BLaER1 treated with 17β-estradiol and CSF1 and Interleukin-3, amounts not matched to agents 10 nM and 100 nM (cell line): ENCODE measurements at regions not wholly inside any gene's neighbourhood (a gene's known extent, or its start where the extent isn't known, plus 50 kb on each side); places are given as distances from the start of the nearest gene placed in this dataset.
"Not testable (repeated sequence)": the region's sequence is repeated elsewhere in the genome, so short reads cannot be mapped to it uniquely, and the experiment has no call there.

ENCODE experiments used
- H3K27ac ChIP-seq, 11 experiments: shearing (Covaris generic); formaldehyde crosslinking; 2 replicates each; pipeline ENCODE4 v1.8.1; 2022
- H3K27me3 ChIP-seq, 11 experiments: shearing (Covaris generic); formaldehyde crosslinking; 2 replicates each; pipeline ENCODE4 v1.8.1; 2022
- H3K36me3 ChIP-seq, 11 experiments: shearing (Covaris generic); formaldehyde crosslinking; 2 replicates each; pipeline ENCODE4 v1.8.1; 2022
- H3K4me1 ChIP-seq, 10 experiments: shearing (Covaris generic); formaldehyde crosslinking; 2 replicates each; pipeline ENCODE4 v1.8.1; 2022
- H3K4me2 ChIP-seq, 11 experiments: shearing (Covaris generic); formaldehyde crosslinking; 2 replicates each; pipeline ENCODE4 v1.8.1; 2022
- H3K4me3 ChIP-seq, 10 experiments: shearing (Covaris generic); formaldehyde crosslinking; 2 replicates each; pipeline ENCODE4 v1.8.1; 2022
- H3K9ac ChIP-seq, 11 experiments: shearing (Covaris generic); formaldehyde crosslinking; 2 replicates each; pipeline ENCODE4 v1.8.1; 2022
- H3K9me3 ChIP-seq, 11 experiments: shearing (Covaris generic); formaldehyde crosslinking; replicated peaks in 1 of 11; 2 replicates each; pipeline ENCODE4 v1.8.1; 2022
- H4K20me1 ChIP-seq, 11 experiments: shearing (Covaris generic); formaldehyde crosslinking; 2 replicates each; pipeline ENCODE4 v1.8.1; 2022
- Cebpa-rat ChIP-seq, 11 experiments: shearing (Covaris generic); IDR thresholded peaks; 2 replicates each; pipeline ENCODE4 v1.8.1; 2022

DNA sequence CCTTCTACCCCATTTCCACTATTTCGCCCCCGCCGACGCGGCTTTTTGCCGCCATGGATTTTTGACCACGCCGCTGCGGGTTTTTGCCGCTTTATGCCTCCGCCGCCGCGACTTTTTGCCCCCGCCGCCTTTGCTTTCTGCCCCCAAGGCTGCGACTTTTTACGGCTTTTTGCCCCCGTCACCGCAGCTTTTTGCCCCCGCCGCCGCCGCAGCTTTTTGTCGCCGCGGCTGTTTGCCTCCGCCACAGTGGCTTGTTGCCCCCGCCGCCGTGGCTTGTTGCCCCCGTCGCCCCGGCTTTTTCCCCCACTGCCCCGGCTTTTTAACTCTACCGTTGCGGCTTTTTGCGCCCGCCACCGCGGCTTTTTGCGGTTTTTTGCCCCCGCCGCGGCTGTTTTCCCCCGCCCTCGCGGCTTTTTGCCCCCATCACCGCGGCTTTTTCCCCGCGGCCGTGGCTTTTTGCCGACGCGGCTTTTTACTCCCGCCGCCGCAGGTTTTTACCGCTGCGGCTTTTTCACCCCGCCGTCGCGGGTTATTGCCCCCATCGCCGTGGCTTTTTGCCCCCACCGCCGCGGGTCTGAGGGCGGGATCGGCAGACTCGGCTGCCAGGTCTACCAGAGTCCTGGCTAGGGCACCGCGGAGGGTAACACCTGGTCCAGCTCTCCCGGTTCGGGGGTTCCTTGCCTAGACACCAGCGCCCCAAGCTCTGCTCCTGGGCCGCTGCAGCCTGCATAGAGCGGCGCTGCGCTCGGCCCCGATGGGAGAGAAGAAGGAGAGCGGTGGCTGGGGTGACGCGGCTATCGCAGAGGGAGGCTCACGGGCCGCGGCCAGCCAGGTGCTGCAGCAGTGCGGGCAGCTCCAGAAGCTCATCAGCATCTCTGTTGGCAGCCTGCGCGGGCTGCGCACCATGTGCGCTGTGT is 562.7 kb upstream of the WSB1 start:
- H4K20me1 ChIP-seq: no peaks in the 10 kb centered on the region
- no peak overlapping the region for H3K27ac ChIP-seq
- no peaks in the 10 kb centered on the region; a peak in 1 of 22 replicates for H3K27me3 ChIP-seq
- no peaks in the 10 kb centered on the region for H3K36me3 ChIP-seq
- no peak overlapping the region for H3K4me2 ChIP-seq
- no peak overlapping the region for H3K4me3 ChIP-seq
- H3K4me1 ChIP-seq: no peaks in the 10 kb centered on the region
- no peak overlapping the region for H3K9ac ChIP-seq
- H3K9me3 ChIP-seq: peaks cover 21 to 37% (median 26%) of the 10 kb centered on the region in 11 experiments
- TF ChIP-seq Cebpa-rat (IDR thresholded peaks at IDR 0.05): no peak

GRCh38 chr17:26731926-26732325 is 562.0 kb upstream of the WSB1 start:
- not testable (repeated sequence) for H3K9ac ChIP-seq, H3K4me2 ChIP-seq, H3K4me3 ChIP-seq, H3K36me3 ChIP-seq, H3K4me1 ChIP-seq, H4K20me1 ChIP-seq, H3K27me3 ChIP-seq, H3K27ac ChIP-seq
- H3K9me3 ChIP-seq: peaks cover 28 to 44% (median 33%) of the 10 kb centered on the region in 11 experiments

GRCh38 chr17:26734775-26735174 is 559.1 kb upstream of the WSB1 start:
- H3K4me2 ChIP-seq, H3K4me1 ChIP-seq, H3K9ac ChIP-seq, H3K36me3 ChIP-seq, H3K4me3 ChIP-seq, H3K27me3 ChIP-seq, H4K20me1 ChIP-seq, H3K27ac ChIP-seq: not testable (repeated sequence)
- peaks cover 28 to 47% (median 38%) of the 10 kb centered on the region in 11 experiments for H3K9me3 ChIP-seq

- peaks cover 27 to 45% (median 36%) of the 10 kb centered on the region in 11 experiments for H3K9me3 ChIP-seq
- not testable (repeated sequence) for H3K36me3 ChIP-seq, H4K20me1 ChIP-seq, H3K4me1 ChIP-seq, H3K4me3 ChIP-seq, H3K9ac ChIP-seq, H3K4me2 ChIP-seq, H3K27me3 ChIP-seq, H3K27ac ChIP-seq
These were observed 557.9 kb upstream of the WSB1 start for GRCh38 chr17:26735977-26736376.

GRCh38 chr17:26765860-26766709 is 527.8 kb upstream of the WSB1 start:
- TF ChIP-seq Cebpa-rat (IDR thresholded peaks at IDR 0.05): no peak
- no peaks in the 10 kb centered on the region for H3K36me3 ChIP-seq
- peaks cover 7 to 15% (median 10%) of the 10 kb centered on the region in 11 experiments; a peak in 20 of 22 replicates for H3K9me3 ChIP-seq
- no peaks in the 10 kb centered on the region for H3K27me3 ChIP-seq
- no peak overlapping the region for H3K27ac ChIP-seq
- H3K9ac ChIP-seq: no peak overlapping the region
- H3K4me3 ChIP-seq: no peak overlapping the region
- no peaks in the 10 kb centered on the region for H3K4me1 ChIP-seq
- H3K4me2 ChIP-seq: no peak overlapping the region
- no peaks in the 10 kb centered on the region for H4K20me1 ChIP-seq

GRCh38 chr17:26766743-26767142 is 527.2 kb upstream of the WSB1 start:
- TF ChIP-seq Cebpa-rat (IDR thresholded peaks at IDR 0.05): no peak
- H3K4me3 ChIP-seq: no peak overlapping the region
- no peak overlapping the region for H3K9ac ChIP-seq
- no peaks in the 10 kb centered on the region for H3K27me3 ChIP-seq
- H3K4me2 ChIP-seq: no peak overlapping the region
- H3K9me3 ChIP-seq: peaks cover 7 to 15% (median 10%) of the 10 kb centered on the region in 11 experiments; a peak in 20 of 22 replicates
- no peak overlapping the region for H3K27ac ChIP-seq
- no peaks in the 10 kb centered on the region for H3K4me1 ChIP-seq
- H3K36me3 ChIP-seq: no peaks in the 10 kb centered on the region
- no peaks in the 10 kb centered on the region for H4K20me1 ChIP-seq

DNA sequence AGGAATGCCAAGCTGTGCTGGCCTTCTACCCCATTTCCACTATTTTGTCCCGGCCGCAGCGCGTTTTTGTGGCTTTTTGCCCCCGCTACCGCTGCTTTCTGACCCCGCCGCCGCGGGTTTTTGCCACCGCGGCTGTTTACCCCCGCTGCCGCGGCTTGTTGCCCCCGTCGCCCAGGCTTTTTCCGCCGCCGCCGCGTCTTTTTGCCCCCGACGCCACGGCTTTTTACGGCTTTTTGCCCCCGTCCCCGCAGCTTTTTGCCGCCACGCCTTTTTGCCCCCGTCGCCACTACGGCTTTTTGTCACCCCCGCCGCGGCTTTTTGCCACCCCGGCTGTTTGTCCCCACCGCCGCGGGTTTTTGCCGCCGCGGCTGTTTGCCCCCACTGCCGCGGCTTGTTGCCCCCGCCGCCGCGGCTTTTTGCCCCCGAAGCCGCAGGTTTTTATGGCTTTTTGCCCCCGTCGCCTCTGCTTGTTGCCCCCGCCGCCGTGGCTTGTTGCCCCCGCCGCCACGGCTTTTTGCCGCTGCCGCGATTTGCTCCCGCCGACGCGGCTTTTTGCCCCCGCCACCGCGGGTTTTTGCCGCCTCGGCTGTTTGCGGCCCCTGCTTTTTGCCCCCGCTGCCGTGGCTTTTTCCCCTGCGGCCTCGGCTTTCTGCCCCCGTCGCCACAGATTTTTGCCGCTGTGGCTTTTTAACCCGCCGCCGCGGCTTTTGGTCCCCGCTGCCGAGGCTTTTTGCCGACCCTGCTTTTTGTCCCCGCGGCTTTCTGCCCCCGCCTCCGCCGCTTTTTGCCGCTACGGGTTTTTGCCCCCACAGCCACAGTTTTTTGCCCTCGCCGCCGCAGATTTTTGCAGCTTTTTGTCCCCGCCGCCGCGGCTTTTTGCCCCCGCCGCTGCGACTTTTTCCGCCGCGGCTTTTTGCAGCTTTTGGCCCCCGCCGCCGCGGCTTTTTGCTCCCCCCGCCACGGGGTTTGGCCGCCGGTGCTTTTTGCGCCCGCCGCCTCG is 520.4 kb upstream of the WSB1 start:
- Histone ChIP-seq H3K27ac (no peak overlapping the region), H3K4me3 (no peak overlapping the region), H3K36me3 (no peaks in the 10 kb centered on the region), H4K20me1 (no peaks in the 10 kb centered on the region), H3K4me1 (no peaks in the 10 kb centered on the region), H3K9ac (no peak overlapping the region), H3K9me3 (peaks cover 28 to 33% (median 30%) of the 10 kb centered on the region in 11 experiments), H3K27me3 (no peaks in the 10 kb centered on the region), H3K4me2 (no peak overlapping the region)
- TF ChIP-seq Cebpa-rat (IDR thresholded peaks at IDR 0.05): no peak

DNA sequence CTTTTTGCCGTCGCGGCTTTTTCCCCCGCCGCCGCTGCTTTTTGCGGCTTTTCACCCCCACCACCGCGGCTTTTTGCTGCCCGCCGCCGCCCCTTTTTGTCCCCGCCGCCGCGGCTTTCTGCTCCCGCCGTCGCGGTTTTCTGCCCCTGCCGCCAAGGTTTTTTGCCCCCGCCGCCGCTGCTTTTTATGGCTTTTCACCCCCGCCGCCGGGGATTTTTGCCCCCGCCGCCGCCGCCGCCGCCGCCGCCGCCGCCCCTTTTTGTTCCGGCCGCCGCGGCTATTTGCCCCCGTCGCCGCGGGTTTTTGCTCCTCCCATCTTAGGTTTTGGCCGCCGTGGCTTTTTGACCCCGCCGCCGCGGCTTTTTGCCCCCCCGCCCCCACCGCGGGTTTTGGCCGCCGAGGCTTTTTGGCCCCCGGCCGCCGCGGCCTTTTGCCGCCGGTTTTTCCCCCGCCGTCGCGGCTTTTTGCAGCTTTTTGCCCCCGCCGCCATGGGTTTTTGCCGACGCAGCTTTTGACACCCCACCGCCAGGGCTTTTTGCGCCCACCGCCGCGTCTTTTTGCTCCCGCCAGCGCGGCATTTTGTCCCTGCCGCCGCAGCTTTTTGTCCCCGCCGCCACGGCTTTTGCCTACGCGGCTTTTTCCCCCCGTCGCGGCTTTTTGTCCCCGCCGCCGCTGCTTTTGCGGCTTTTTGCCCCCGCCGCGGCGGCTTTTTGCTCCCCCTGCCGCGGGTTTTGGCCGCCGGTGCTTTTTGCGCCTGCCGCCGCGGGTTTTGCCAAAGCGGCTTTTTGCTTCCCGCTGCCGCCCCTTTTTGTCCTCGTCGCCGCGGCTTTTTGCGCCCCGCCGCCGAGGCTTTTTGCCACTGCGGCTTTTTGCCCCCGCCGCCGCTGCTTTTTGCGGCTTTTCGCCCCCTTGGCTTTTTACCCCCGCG is 519.4 kb upstream of the WSB1 start:
- no peaks in the 10 kb centered on the region for H3K27me3 ChIP-seq
- H3K27ac ChIP-seq: no peak overlapping the region
- no peak overlapping the region for H3K4me2 ChIP-seq
- H3K4me1 ChIP-seq: no peaks in the 10 kb centered on the region
- no peak overlapping the region for H3K9ac ChIP-seq
- TF ChIP-seq Cebpa-rat (IDR thresholded peaks at IDR 0.05): no peak
- H3K9me3 ChIP-seq: peaks cover 28 to 34% (median 30%) of the 10 kb centered on the region in 11 experiments
- no peaks in the 10 kb centered on the region for H3K36me3 ChIP-seq
- H3K4me3 ChIP-seq: peak overlapping the region in 2 of 10 experiments; percentile 10 to 22; a peak in 2 of 20 replicates
- no peaks in the 10 kb centered on the region for H4K20me1 ChIP-seq
